ENCODE measurements at regions not wholly inside any gene's neighbourhood (a gene's known extent, or its start where the extent isn't known, plus 50 kb on each side); places are given as distances from the start of the nearest gene placed in this dataset.

DNA sequence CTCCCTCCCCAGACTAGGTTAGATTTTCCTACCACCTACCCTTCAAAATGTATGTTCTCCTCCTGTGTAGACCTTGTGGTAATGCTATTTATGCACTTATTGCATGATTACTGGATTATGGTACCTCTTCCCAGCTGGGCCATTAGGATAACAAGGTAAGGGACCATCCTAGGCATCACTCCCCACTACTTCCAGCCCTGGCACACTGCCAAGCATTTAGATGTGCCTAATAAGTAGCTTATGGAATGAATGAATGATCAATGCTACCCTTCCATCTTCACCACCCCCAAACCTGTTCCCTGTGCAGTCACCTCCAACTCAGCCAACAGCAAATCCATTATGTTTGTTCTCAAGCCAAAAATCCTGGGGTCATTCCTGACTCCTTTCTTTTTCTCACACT lies 93.4 kb downstream of the C1QL2 start:
- Mint-ChIP-seq H3K36me3 (ENCODE audit: low read depth, unreplicated experiment) (no peaks in the 10 kb centered on the region), H3K4me3 (ENCODE audit: unreplicated experiment) (no peak overlapping the region), H3K9me3 (ENCODE audit: unreplicated experiment) (peaks cover 4% of the 10 kb centered on the region), H3K27me3 (ENCODE audit: low read depth, unreplicated experiment) (peaks cover 3% of the 10 kb centered on the region), H3K27ac (ENCODE audit: unreplicated experiment) (no peak overlapping the region), H3K4me1 (ENCODE audit: low read depth, unreplicated experiment) (peaks cover 10% of the 10 kb centered on the region)
- Histone ChIP-seq H3K4me2 (ENCODE audit: low read length) (no peak overlapping the region), H3K36me3 (ENCODE audit: insufficient read depth, low read length) (no peaks in the 10 kb centered on the region), H3K4me3 (ENCODE audit: insufficient read depth, low read depth, low read length) (no peak overlapping the region), H3K79me2 (ENCODE audit: insufficient read depth, low read length) (no peaks in the 10 kb centered on the region), H2AFZ (ENCODE audit: low read depth, low read length) (no peak overlapping the region), H4K20me1 (ENCODE audit: insufficient read depth, low read length) (no peaks in the 10 kb centered on the region), H3K9ac (ENCODE audit: low read length) (no peak overlapping the region), H3K9me3 (ENCODE audit: insufficient read depth, low read depth, low read length) (no peaks in the 10 kb centered on the region), H3K27me3 (ENCODE audit: insufficient read depth, low read length) (no peaks in the 10 kb centered on the region), H3K27ac (ENCODE audit: low read depth, low read length) (no peak overlapping the region), H3K4me1 (ENCODE audit: insufficient read depth, low read length) (no peaks in the 10 kb centered on the region)
- DNase-seq (ENCODE audit: low read depth) = no peak
- TF ChIP-seq EZH2 (IDR thresholded peaks at IDR 0.05; ENCODE audit: insufficient read depth, low read length) = no peak
- TF ChIP-seq, protein P1, sequence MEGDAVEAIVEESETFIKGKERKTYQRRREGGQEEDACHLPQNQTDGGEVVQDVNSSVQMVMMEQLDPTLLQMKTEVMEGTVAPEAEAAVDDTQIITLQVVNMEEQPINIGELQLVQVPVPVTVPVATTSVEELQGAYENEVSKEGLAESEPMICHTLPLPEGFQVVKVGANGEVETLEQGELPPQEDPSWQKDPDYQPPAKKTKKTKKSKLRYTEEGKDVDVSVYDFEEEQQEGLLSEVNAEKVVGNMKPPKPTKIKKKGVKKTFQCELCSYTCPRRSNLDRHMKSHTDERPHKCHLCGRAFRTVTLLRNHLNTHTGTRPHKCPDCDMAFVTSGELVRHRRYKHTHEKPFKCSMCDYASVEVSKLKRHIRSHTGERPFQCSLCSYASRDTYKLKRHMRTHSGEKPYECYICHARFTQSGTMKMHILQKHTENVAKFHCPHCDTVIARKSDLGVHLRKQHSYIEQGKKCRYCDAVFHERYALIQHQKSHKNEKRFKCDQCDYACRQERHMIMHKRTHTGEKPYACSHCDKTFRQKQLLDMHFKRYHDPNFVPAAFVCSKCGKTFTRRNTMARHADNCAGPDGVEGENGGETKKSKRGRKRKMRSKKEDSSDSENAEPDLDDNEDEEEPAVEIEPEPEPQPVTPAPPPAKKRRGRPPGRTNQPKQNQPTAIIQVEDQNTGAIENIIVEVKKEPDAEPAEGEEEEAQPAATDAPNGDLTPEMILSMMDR (IDR thresholded peaks at IDR 0.05; ENCODE audit: insufficient read depth, low read depth, low read length) = no peak
- FAIRE-seq = no peak

DNA sequence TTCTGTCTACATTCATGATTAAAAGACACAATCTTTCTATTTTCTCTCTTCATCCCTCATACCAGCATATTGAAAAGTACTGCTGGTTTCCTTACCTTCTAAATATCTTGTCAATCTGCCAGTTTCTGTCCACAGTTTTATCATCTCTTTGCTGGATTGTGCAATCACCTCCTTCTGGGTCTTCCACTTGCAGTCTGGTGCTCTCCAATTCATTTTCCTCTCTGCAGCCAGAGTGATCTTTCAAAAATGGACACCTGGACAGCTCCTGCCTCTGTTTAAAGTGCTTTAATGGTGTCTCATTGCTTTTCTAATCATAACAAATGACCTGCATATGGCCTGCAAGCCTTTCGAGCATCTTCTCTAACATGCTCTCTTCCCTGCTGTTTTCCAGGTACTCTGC lies 94.0 kb downstream of the C1QL2 start:
- no peak overlapping the region for H2AFZ ChIP-seq (ENCODE audit: low read depth, low read length)
- H3K27me3 ChIP-seq (ENCODE audit: insufficient read depth, low read length) = no peaks in the 10 kb centered on the region
- TF ChIP-seq, protein P1 (IDR thresholded peaks at IDR 0.05; ENCODE audit: insufficient read depth, low read depth, low read length) = no peak
- no peak for TF ChIP-seq EZH2 (IDR thresholded peaks at IDR 0.05; ENCODE audit: insufficient read depth, low read length)
- H3K27ac ChIP-seq (ENCODE audit: low read depth, low read length) = no peak overlapping the region
- DNase-seq (ENCODE audit: low read depth) (no peak), FAIRE-seq (no peak)
- H4K20me1 ChIP-seq (ENCODE audit: insufficient read depth, low read length) = no peaks in the 10 kb centered on the region
- Mint-ChIP-seq H3K9me3 (ENCODE audit: unreplicated experiment) (peaks cover 4% of the 10 kb centered on the region), H3K27ac (ENCODE audit: unreplicated experiment) (no peak overlapping the region), H3K27me3 (ENCODE audit: low read depth, unreplicated experiment) (peaks cover 7% of the 10 kb centered on the region), H3K36me3 (ENCODE audit: low read depth, unreplicated experiment) (no peaks in the 10 kb centered on the region), H3K4me3 (ENCODE audit: unreplicated experiment) (no peak overlapping the region), H3K4me1 (ENCODE audit: low read depth, unreplicated experiment) (peaks cover 10% of the 10 kb centered on the region)
- no peak overlapping the region for H3K4me3 ChIP-seq (ENCODE audit: insufficient read depth, low read depth, low read length)
- no peak overlapping the region for H3K4me2 ChIP-seq (ENCODE audit: low read length)
- no peaks in the 10 kb centered on the region for H3K36me3 ChIP-seq (ENCODE audit: insufficient read depth, low read length)
- H3K9ac ChIP-seq (ENCODE audit: low read length) = no peak overlapping the region
- H3K9me3 ChIP-seq (ENCODE audit: insufficient read depth, low read depth, low read length) = no peaks in the 10 kb centered on the region
- no peaks in the 10 kb centered on the region for H3K79me2 ChIP-seq (ENCODE audit: insufficient read depth, low read length)
- no peaks in the 10 kb centered on the region for H3K4me1 ChIP-seq (ENCODE audit: insufficient read depth, low read length)

DNA sequence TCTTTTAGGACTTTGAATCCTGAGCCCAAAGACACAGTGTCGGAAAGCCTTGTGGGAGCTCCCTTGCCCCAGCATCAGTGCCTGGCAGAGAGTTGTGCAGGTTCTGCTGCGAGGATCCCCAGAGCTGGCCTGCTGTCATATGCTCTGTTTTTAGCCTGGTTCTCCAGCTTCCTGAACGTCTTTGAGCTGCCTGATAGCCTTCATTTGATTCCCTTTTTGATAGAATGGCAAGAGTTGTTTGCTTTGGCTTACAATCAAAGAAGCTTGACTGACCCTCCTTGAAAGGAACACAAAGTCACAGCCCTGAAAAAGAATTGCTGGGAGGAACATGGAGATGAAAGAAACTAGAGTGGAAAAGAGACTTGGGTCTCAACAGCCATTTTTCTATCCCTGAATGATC lies 95.4 kb downstream of the C1QL2 start:
- Mint-ChIP-seq H3K27ac (ENCODE audit: unreplicated experiment) (no peak overlapping the region), H3K4me1 (ENCODE audit: low read depth, unreplicated experiment) (peaks cover 5% of the 10 kb centered on the region), H3K9me3 (ENCODE audit: unreplicated experiment) (peaks cover 6% of the 10 kb centered on the region), H3K36me3 (ENCODE audit: low read depth, unreplicated experiment) (peaks cover 2% of the 10 kb centered on the region), H3K27me3 (ENCODE audit: low read depth, unreplicated experiment) (peaks cover 13% of the 10 kb centered on the region), H3K4me3 (ENCODE audit: unreplicated experiment) (no peak overlapping the region)
- TF ChIP-seq, protein P1 (IDR thresholded peaks at IDR 0.05; ENCODE audit: insufficient read depth, low read depth, low read length) = no peak
- TF ChIP-seq EZH2 (IDR thresholded peaks at IDR 0.05; ENCODE audit: insufficient read depth, low read length) = no peak
- no peaks in the 10 kb centered on the region for H3K4me1 ChIP-seq (ENCODE audit: insufficient read depth, low read length)
- no peaks in the 10 kb centered on the region for H3K36me3 ChIP-seq (ENCODE audit: insufficient read depth, low read length)
- no peaks in the 10 kb centered on the region for H3K9me3 ChIP-seq (ENCODE audit: insufficient read depth, low read depth, low read length)
- FAIRE-seq (no peak), DNase-seq (ENCODE audit: low read depth) (no peak)
- H4K20me1 ChIP-seq (ENCODE audit: insufficient read depth, low read length) = no peaks in the 10 kb centered on the region
- H3K79me2 ChIP-seq (ENCODE audit: insufficient read depth, low read length) = no peaks in the 10 kb centered on the region
- H3K27me3 ChIP-seq (ENCODE audit: insufficient read depth, low read length) = no peaks in the 10 kb centered on the region
- no peak overlapping the region for H3K4me2 ChIP-seq (ENCODE audit: low read length)
- no peak overlapping the region for H2AFZ ChIP-seq (ENCODE audit: low read depth, low read length)
- no peak overlapping the region for H3K27ac ChIP-seq (ENCODE audit: low read depth, low read length)
- no peak overlapping the region for H3K4me3 ChIP-seq (ENCODE audit: insufficient read depth, low read depth, low read length)
- no peak overlapping the region for H3K9ac ChIP-seq (ENCODE audit: low read length)

Measured in astrocyte (in vitro differentiated cells and primary cell).